Fibroblast of lung (primary cell): ENCODE measurements at regions not wholly inside any gene's neighbourhood (a gene's known extent, or its start where the extent isn't known, plus 50 kb on each side); places are given as distances from the start of the nearest gene placed in this dataset.

Experiments used
- DNase-seq, 2 donors: peaks; one replicate each; pipeline versions ENCODE4 v3.0.0 to v3.0.0-alpha.2; 2010; ENCODE audit warnings: low read depth in 2 of 2
- H2AFZ ChIP-seq: 2 replicates; pipeline ENCODE4 v1.5.1; 2012; ENCODE audit warnings: low read length, control low read depth, inconsistent platforms
- H3K27ac ChIP-seq: 2 replicates; pipeline ENCODE4 v1.5.1; 2011; ENCODE audit warnings: low read length, control low read depth; ENCODE audit not compliant: insufficient read depth
- H3K27me3 ChIP-seq: 2 replicates; pipeline ENCODE4 v1.5.1; 2011; ENCODE audit warnings: mild to moderate bottlenecking, low read length; ENCODE audit not compliant: control insufficient read depth, insufficient read depth
- H3K36me3 ChIP-seq: 2 replicates; pipeline ENCODE4 v1.5.1; 2011; ENCODE audit warnings: low read length; ENCODE audit not compliant: control insufficient read depth, insufficient read depth
- H3K4me1 ChIP-seq: 2 replicates; pipeline ENCODE4 v1.5.1; 2011; ENCODE audit warnings: low read length; ENCODE audit not compliant: control insufficient read depth, insufficient read depth; ENCODE audit errors: extremely low read depth
- H3K4me2 ChIP-seq: 2 replicates; pipeline ENCODE4 v1.5.1; 2011; ENCODE audit warnings: low read length, control low read depth; ENCODE audit not compliant: insufficient read depth; ENCODE audit errors: extremely low read depth
- H3K4me3 ChIP-seq, 4 experiments: fragments of 200-600 bp in 1 of 4; sonication (generic) in 1 of 4; replicated peaks in 1 of 4; 2 replicates each; pipeline ENCODE4 v1.5.1; 2011 to 2016; ENCODE audit warnings: low read length in 4 of 4, low read depth in 3 of 4, mild to moderate bottlenecking in 3 of 4, control low read depth in 2 of 4, inconsistent platforms in 1 of 4, mixed read lengths in 1 of 4; ENCODE audit not compliant: insufficient read depth in 1 of 4; ENCODE audit errors: control extremely low read depth in 1 of 4
- H3K79me2 ChIP-seq: 2 replicates; pipeline ENCODE4 v1.5.1; 2012; ENCODE audit warnings: mild to moderate bottlenecking, low read length, inconsistent platforms; ENCODE audit not compliant: control insufficient read depth, insufficient read depth
- H3K9ac ChIP-seq: 2 replicates; pipeline ENCODE4 v1.5.1; 2011; ENCODE audit warnings: mild to moderate bottlenecking, low read length, control low read depth; ENCODE audit not compliant: insufficient read depth
- H3K9me3 ChIP-seq: 2 replicates; pipeline ENCODE4 v1.5.1; 2012; ENCODE audit warnings: low read depth, low read length; ENCODE audit not compliant: control insufficient read depth, insufficient read depth
- H4K20me1 ChIP-seq: 2 replicates; pipeline ENCODE4 v1.5.1; 2011; ENCODE audit warnings: low read length; ENCODE audit not compliant: control insufficient read depth, insufficient read depth; ENCODE audit errors: extremely low read depth
- CTCF ChIP-seq, 2 donors: IDR thresholded peaks in 1 of 2; conservative IDR thresholded peaks in 1 of 2; 1 replicate in 1 of 2; 2 replicates in 1 of 2; pipeline ENCODE4 v1.5.1; 2011 to 2012; ENCODE audit warnings: low read length in 2 of 2, control low read depth in 1 of 2, inconsistent platforms in 1 of 2, low read depth in 1 of 2, mild to moderate bottlenecking in 1 of 2
- EZH2 ChIP-seq: IDR thresholded peaks from 2 replicates; pipeline ENCODE4 v1.5.1; 2012; ENCODE audit warnings: low read length, control low read depth, mild to moderate bottlenecking; ENCODE audit errors: missing control alignments

- Histone ChIP-seq H3K79me2 (no peaks in the 10 kb centered on the region), H3K4me3 (no peak overlapping the region), H3K36me3 (no peaks in the 10 kb centered on the region), H3K9ac (no peak overlapping the region), H2AFZ (no peak overlapping the region), H3K27me3 (no peaks in the 10 kb centered on the region), H4K20me1 (no peaks in the 10 kb centered on the region), H3K9me3 (no peaks in the 10 kb centered on the region), H3K4me1 (no peaks in the 10 kb centered on the region), H3K4me2 (no peak overlapping the region), H3K27ac (no peak overlapping the region)
- no peak for DNase-seq
- TF ChIP-seq CTCF (conservative IDR thresholded peaks at IDR 0.05 in 1 of 2, IDR thresholded peaks at IDR 0.05 in 1 of 2; ENCODE audit: low read depth in 1 of 2, low read length in 2 of 2) (no peak), EZH2 (no peak)
Observed at GRCh38 chr5:145084834-145085233, 750.3 kb downstream of the PRELID2 start.

- H3K4me2 ChIP-seq: no peak overlapping the region
- no peak overlapping the region for H3K9ac ChIP-seq
- TF ChIP-seq EZH2 (no peak), CTCF (conservative IDR thresholded peaks at IDR 0.05 in 1 of 2, IDR thresholded peaks at IDR 0.05 in 1 of 2; ENCODE audit: low read depth in 1 of 2, low read length in 2 of 2) (no peak)
- no peak for DNase-seq
- H3K9me3 ChIP-seq: no peaks in the 10 kb centered on the region
- no peaks in the 10 kb centered on the region for H3K36me3 ChIP-seq
- no peaks in the 10 kb centered on the region for H3K27me3 ChIP-seq
- H3K4me1 ChIP-seq: no peaks in the 10 kb centered on the region
- no peak overlapping the region for H3K4me3 ChIP-seq
- no peaks in the 10 kb centered on the region for H3K79me2 ChIP-seq
- no peak overlapping the region for H3K27ac ChIP-seq
- H2AFZ ChIP-seq: no peak overlapping the region
- no peaks in the 10 kb centered on the region for H4K20me1 ChIP-seq
Observed at GRCh38 chr5:145077028-145077427, 758.1 kb downstream of the PRELID2 start.

- no peak overlapping the region for H3K9ac ChIP-seq
- DNase-seq: no peak
Observed at GRCh38 chr5:145076040-145076439, 759.1 kb downstream of the PRELID2 start.

More at GRCh38 chr5:145076040-145076439, 759.1 kb downstream of the PRELID2 start:
- no peak overlapping the region for H3K4me2 ChIP-seq
- H3K27me3 ChIP-seq: no peaks in the 10 kb centered on the region
- no peaks in the 10 kb centered on the region for H3K4me1 ChIP-seq
- TF ChIP-seq CTCF (conservative IDR thresholded peaks at IDR 0.05 in 1 of 2, IDR thresholded peaks at IDR 0.05 in 1 of 2; ENCODE audit: low read depth in 1 of 2, low read length in 2 of 2) (no peak), EZH2 (no peak)
- no peak overlapping the region for H3K4me3 ChIP-seq
- H3K27ac ChIP-seq: no peak overlapping the region
- no peaks in the 10 kb centered on the region for H4K20me1 ChIP-seq
- H3K36me3 ChIP-seq: no peaks in the 10 kb centered on the region
- H2AFZ ChIP-seq: no peak overlapping the region
- H3K9me3 ChIP-seq: no peaks in the 10 kb centered on the region
- no peaks in the 10 kb centered on the region for H3K79me2 ChIP-seq
